Prostate gland (tissue), 2 donors: ENCODE measurements at regions not wholly inside any gene's neighbourhood (a gene's known extent, or its start where the extent isn't known, plus 50 kb on each side); places are given as distances from the start of the nearest gene placed in this dataset.

Experiments
- DNase-seq: peaks from one replicate; pipeline ENCODE4 v3.0.0-alpha.2; 2019; ENCODE audit warnings: low spot score
- H3K27ac ChIP-seq, 2 donors: fragments of 200-600 bp; sonication (generic); 2 replicates each; pipeline ENCODE4 v1.5.1; 2017 to 2019
- H3K27me3 ChIP-seq: fragments of 200-600 bp; sonication (generic); replicated peaks from 2 replicates; pipeline ENCODE4 v1.5.1; 2019; ENCODE audit not compliant: insufficient read depth
- H3K36me3 ChIP-seq, 2 donors: fragments of 200-600 bp; sonication (generic); 1 replicate in 1 of 2; 2 replicates in 1 of 2; pipeline versions ENCODE4 v1.5.1 to v1.8.1; 2017 to 2019
- H3K4me1 ChIP-seq: fragments of 200-600 bp; sonication (generic); replicated peaks from 2 replicates; pipeline ENCODE4 v1.5.1; 2019
- H3K4me3 ChIP-seq, 2 donors: fragments of 200-600 bp; sonication (generic); 2 replicates each; pipeline ENCODE4 v1.5.1; 2017 to 2019
- H3K9me3 ChIP-seq: fragments of 200-600 bp; sonication (generic); 2 replicates; pipeline ENCODE4 v1.5.1; 2017
- POLR2A ChIP-seq: fragments of 450-650 bp; IDR thresholded peaks from one replicate; pipeline ENCODE4 v1.6.1; 2016; ENCODE audit warnings: antibody characterized with exemption, mild to moderate bottlenecking
- POLR2AphosphoS5 ChIP-seq: sonication (generic); formaldehyde crosslinking; IDR thresholded peaks from one replicate; pipeline ENCODE4 v1.6.1; 2017; ENCODE audit warnings: antibody characterized with exemption
- WGBS: methylation state at CpG from one replicate; pipeline ENCODE4 v1.1.5; 2018; 5-methylcytosine and 5-hydroxymethylcytosine counted together
- intact Hi-C: fragments of 100-400 bp; cut with DNase I; formaldehyde crosslinking; loops from one replicate; pipeline ENCODE4 v1.14.2; 2022
- TF ChIP-seq, protein P1 (sequence below), 4 experiments: fragments of 200-600 bp in 2 of 4; fragments of 450-650 bp in 2 of 4; sonication (generic) in 2 of 4; IDR thresholded peaks; 1 replicate in 3 of 4; 2 replicates in 1 of 4; pipeline ENCODE4 v1.5.1; 2016 to 2019; ENCODE audit warnings: antibody characterized with exemption in 4 of 4, mild to moderate bottlenecking in 2 of 4, moderate library complexity in 2 of 4

DNA sequence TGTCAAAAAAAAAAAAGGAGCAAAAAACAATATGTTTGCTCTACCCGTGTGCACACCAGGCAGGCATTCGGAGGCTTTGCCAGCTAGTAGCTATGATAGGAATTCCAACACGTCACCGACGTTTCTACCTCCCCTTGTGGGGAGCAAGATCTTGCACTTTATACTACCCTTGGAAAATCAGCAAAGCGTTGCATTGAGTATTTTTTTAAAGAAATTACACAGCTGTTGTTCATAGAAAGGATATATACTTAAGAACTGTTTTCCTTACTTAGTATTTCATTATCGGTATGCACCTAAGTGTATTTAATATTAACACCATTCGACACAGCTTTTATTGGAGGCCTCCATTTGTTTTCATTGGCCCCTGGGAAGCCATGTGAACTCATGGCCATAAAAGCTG, 159.9 kb upstream of the MGMT start:
- no peaks in the 10 kb centered on the region for H3K9me3 ChIP-seq
- 48% methylated on average over 8 of the region's 8 CpGs for WGBS
- H3K27me3 ChIP-seq = no peaks in the 10 kb centered on the region
- H3K4me3 ChIP-seq = no peak overlapping the region
- TF ChIP-seq POLR2AphosphoS5 (no peak), POLR2A (no peak)
- TF ChIP-seq, protein P1, sequence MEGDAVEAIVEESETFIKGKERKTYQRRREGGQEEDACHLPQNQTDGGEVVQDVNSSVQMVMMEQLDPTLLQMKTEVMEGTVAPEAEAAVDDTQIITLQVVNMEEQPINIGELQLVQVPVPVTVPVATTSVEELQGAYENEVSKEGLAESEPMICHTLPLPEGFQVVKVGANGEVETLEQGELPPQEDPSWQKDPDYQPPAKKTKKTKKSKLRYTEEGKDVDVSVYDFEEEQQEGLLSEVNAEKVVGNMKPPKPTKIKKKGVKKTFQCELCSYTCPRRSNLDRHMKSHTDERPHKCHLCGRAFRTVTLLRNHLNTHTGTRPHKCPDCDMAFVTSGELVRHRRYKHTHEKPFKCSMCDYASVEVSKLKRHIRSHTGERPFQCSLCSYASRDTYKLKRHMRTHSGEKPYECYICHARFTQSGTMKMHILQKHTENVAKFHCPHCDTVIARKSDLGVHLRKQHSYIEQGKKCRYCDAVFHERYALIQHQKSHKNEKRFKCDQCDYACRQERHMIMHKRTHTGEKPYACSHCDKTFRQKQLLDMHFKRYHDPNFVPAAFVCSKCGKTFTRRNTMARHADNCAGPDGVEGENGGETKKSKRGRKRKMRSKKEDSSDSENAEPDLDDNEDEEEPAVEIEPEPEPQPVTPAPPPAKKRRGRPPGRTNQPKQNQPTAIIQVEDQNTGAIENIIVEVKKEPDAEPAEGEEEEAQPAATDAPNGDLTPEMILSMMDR (IDR thresholded peaks at IDR 0.05) = no peak
- no peaks in the 10 kb centered on the region for H3K4me1 ChIP-seq
- no peak for DNase-seq
- intact Hi-C loops = no loop called here
- no peaks in the 10 kb centered on the region for H3K36me3 ChIP-seq
- H3K27ac ChIP-seq = no peak overlapping the region

DNA sequence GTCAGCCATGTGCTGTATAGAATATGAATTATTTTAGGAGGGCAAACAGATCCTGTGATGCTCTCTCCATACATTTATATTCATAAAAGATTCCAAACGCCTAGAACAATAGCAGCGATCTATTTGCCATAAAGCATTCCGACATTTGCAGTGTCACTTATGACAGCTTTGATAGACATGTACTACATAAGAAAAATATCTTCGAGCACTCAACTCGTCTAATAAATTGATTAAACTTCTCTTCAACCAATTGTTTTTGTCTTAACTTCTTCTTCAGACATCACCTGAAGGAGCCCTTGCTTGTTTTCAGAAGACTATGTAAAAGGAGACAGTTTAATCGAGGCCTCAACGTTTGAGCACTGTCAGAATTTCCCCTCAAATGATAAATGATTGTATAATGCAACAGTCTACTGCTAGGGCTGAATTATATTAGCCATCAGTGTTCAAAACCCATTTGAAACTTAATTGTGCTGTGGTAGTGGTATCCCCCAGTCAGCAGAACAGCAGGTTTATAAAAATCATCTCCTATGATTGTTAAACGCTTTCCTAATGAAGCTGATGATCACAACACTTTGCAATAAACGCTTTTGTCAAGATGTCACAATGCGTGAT, 158.0 kb upstream of the MGMT start:
- H3K9me3 ChIP-seq = no peaks in the 10 kb centered on the region
- no peak overlapping the region for H3K4me3 ChIP-seq
- intact Hi-C loops = no loop called here
- H3K27ac ChIP-seq = no peak overlapping the region
- H3K27me3 ChIP-seq = no peaks in the 10 kb centered on the region
- TF ChIP-seq POLR2AphosphoS5 = no peak
- TF ChIP-seq, protein P1 (IDR thresholded peaks at IDR 0.05) = no peak
- TF ChIP-seq POLR2A = no peak
- 87% methylated on average over 10 of the region's 10 CpGs for WGBS
- H3K36me3 ChIP-seq = no peaks in the 10 kb centered on the region
- no peak for DNase-seq
- H3K4me1 ChIP-seq = no peaks in the 10 kb centered on the region

DNA sequence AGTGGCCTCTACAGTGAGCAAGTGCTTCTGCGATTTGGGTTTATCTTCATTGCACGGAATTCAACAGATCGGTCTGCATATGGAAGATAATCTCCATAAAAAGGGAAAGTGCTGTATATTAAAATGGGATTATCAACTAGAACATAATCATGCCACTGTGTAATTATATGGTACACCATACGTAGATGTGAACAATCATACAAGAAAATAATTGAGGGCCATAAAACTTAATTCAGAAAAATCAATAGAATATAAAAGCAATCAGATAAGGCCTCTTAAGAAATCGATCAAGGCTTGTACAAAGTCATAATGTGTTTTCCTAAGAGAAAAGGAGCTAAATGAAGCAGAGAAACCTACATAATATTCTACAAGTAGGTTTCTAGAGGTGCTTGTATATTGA, 157.5 kb upstream of the MGMT start:
- H3K27ac ChIP-seq = no peak overlapping the region
- intact Hi-C loops = no loop called here
- H3K27me3 ChIP-seq = no peaks in the 10 kb centered on the region
- H3K4me1 ChIP-seq = no peaks in the 10 kb centered on the region
- H3K36me3 ChIP-seq = no peaks in the 10 kb centered on the region
- H3K4me3 ChIP-seq = no peak overlapping the region
- WGBS = 90% methylated on average over 5 of the region's 5 CpGs
- no peak for DNase-seq
- no peaks in the 10 kb centered on the region for H3K9me3 ChIP-seq
- TF ChIP-seq, protein P1 (IDR thresholded peaks at IDR 0.05) = no peak
- TF ChIP-seq POLR2AphosphoS5 = no peak
- TF ChIP-seq POLR2A = no peak

DNA sequence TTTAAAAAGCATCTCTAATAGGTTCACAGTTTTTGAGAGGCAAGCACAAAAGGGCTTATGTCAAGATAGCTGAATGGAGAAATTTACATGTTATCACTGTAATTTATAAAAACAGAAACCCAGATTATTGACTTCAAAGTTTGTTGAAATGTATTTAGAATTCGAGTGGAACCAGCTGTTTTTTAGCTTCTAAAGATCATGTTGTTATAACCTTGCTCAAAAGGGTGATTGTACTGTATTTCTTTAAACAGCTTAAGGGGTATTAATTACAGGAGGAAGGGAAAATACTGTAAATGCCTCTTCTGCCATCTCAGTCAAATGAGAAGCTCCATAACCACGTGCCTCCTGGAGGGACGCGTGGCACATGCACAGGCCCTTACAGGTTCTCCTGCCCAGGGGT, 156.2 kb upstream of the MGMT start:
- intact Hi-C loops = no loop called here
- H3K27ac ChIP-seq = no peak overlapping the region
- TF ChIP-seq, protein P1 (IDR thresholded peaks at IDR 0.05) = no peak
- no peak for TF ChIP-seq POLR2AphosphoS5
- H3K36me3 ChIP-seq = no peaks in the 10 kb centered on the region
- no peak overlapping the region for H3K4me3 ChIP-seq
- DNase-seq = no peak
- H3K9me3 ChIP-seq = no peaks in the 10 kb centered on the region
- no peaks in the 10 kb centered on the region for H3K27me3 ChIP-seq
- WGBS = 64% methylated on average over 4 of the region's 4 CpGs
- H3K4me1 ChIP-seq = no peaks in the 10 kb centered on the region

DNA sequence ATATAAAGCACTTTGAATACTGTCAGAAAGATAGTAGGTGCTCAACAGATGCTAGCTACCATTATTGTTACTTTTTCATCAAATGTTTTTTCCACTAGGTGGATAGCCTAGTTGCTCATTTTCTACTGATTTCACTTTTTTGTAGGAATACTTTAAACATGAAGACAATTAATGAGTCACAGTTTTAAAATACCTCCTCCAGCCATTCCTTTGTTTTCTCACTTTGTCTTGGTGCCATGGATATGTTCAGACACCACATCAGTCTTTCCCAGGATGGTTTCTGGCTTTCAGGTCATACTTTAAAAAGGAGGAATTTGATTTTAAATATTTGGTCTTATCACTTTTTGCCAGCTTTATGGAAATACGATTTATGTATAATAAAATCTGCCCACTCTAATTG, 147.1 kb upstream of the MGMT start:
- Histone ChIP-seq H3K27ac (no peak overlapping the region), H3K27me3 (no peaks in the 10 kb centered on the region), H3K4me3 (no peak overlapping the region), H3K9me3 (no peaks in the 10 kb centered on the region), H3K36me3 (no peaks in the 10 kb centered on the region), H3K4me1 (no peaks in the 10 kb centered on the region)
- WGBS = 43% methylated on average over 1 of the region's 1 CpG
- DNase-seq = no peak
- intact Hi-C loops = no loop called here
- TF ChIP-seq POLR2AphosphoS5 = no peak
